NT2/D1 (cell line): ENCODE measurements at regions not wholly inside any gene's neighbourhood (a gene's known extent, or its start where the extent isn't known, plus 50 kb on each side); places are given as distances from the start of the nearest gene placed in this dataset.

Source experiments
- SUZ12 ChIP-seq: IDR thresholded peaks from 2 replicates; pipeline ENCODE4 v1.6.1; 2011; ENCODE audit not compliant: insufficient read length, insufficient read depth; ENCODE audit errors: extremely low read depth
- YY1 ChIP-seq: IDR thresholded peaks from 2 replicates; pipeline ENCODE4 v1.6.1; 2011; ENCODE audit not compliant: insufficient read length, insufficient read depth
- ZNF274 ChIP-seq: IDR thresholded peaks from 2 replicates; pipeline ENCODE4 v1.6.1; 2011; ENCODE audit warnings: mild to moderate bottlenecking, low read depth, low read length

DNA sequence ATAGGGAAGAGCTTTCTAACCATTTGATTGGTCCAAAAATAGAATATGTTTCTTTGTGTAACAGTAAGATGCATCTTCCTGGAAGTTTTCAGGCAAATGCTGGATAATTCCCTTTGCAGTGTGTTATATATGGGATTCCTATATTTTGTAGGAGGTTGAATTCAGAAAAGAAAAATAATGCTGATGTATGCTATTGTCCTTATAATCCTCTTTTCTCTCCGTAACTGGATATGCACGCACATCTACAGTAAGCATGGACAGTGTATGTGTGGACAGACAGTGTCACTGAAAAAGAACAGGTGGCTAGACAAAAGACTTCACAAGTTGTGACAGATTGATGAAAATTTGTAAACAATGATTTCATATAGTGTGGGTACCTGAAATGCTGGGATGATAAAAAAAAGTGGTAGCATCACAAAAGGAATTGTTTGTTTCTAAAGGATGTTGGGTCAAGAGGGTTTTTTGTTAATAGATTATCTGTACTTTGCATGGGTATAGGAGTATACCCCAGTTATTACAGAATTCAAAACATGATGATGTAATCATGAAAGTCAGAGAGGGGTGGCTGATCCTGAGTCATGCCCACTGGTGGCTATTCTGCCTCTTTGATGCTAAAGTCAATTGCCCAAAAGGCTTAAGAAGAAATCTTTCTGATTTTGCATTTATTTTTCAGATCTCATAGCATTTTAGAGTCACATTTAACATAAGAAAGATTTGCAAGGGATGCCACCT is 160.7 kb upstream of the TMTC1 start:
- TF ChIP-seq SUZ12 (no peak), YY1 (no peak), ZNF274 (no peak)
